ENCODE measurements at regions not wholly inside any gene's neighbourhood (a gene's known extent, or its start where the extent isn't known, plus 50 kb on each side); places are given as distances from the start of the nearest gene placed in this dataset.

GRCh38 chr13:73677048-73677601, 457.1 kb downstream of the KLF12 start:
- no peaks in the 10 kb centered on the region for H3K36me3 ChIP-seq
- no peaks in the 10 kb centered on the region for H3K27me3 ChIP-seq
- H3K9ac ChIP-seq (ENCODE audit: low read depth in 2 of 2, low read length in 2 of 2), result peak overlapping the region in 1 of 2 donors; percentile 7
- intact Hi-C loops (cut with DNase I), result loop anchor here (10.0 kb wide), 1 partner anchor 272 kb away; no protein-coding TSS in a partner anchor
- H3K4me1 ChIP-seq, result no peaks in the 10 kb centered on the region
- H3K4me3 ChIP-seq, result no peak overlapping the region
- H3K9me3 ChIP-seq, result no peaks in the 10 kb centered on the region
- peak overlapping the region; percentile 81 for H3K27ac ChIP-seq
- peak; percentile 67 for DNase-seq
- no peak for TF ChIP-seq CTCF (IDR thresholded peaks at IDR 0.05)

- peak; percentile 56 for DNase-seq
- Histone ChIP-seq H3K4me1 (no peaks in the 10 kb centered on the region), H3K4me3 (no peak overlapping the region), H3K36me3 (no peaks in the 10 kb centered on the region), H3K9ac (ENCODE audit: low read depth in 2 of 2, low read length in 2 of 2) (peak overlapping the region in 1 of 2 donors; percentile 7), H3K27ac (peak overlapping the region; percentile 81), H3K9me3 (no peaks in the 10 kb centered on the region), H3K27me3 (no peaks in the 10 kb centered on the region)
- TF ChIP-seq CTCF (IDR thresholded peaks at IDR 0.05), result no peak
- intact Hi-C loops (cut with DNase I), result loop anchor here (10.0 kb wide), 1 partner anchor 272 kb away; no protein-coding TSS in a partner anchor
These were observed 457.6 kb downstream of the KLF12 start for GRCh38 chr13:73676550-73677047.

GRCh38 chr13:73675821-73676220, 458.4 kb downstream of the KLF12 start:
- no peaks in the 10 kb centered on the region for H3K27me3 ChIP-seq
- H3K9ac ChIP-seq (ENCODE audit: low read depth in 2 of 2, low read length in 2 of 2), result peak overlapping the region in 1 of 2 donors; percentile 52
- intact Hi-C loops (cut with DNase I), result loop anchor here (10.0 kb wide), 1 partner anchor 271 kb away; no protein-coding TSS in a partner anchor
- no peak for DNase-seq
- H3K36me3 ChIP-seq, result no peaks in the 10 kb centered on the region
- no peak overlapping the region for H3K4me3 ChIP-seq
- TF ChIP-seq CTCF (IDR thresholded peaks at IDR 0.05), result no peak
- no peaks in the 10 kb centered on the region for H3K9me3 ChIP-seq
- H3K27ac ChIP-seq, result peak overlapping the region; percentile 81
- no peaks in the 10 kb centered on the region for H3K4me1 ChIP-seq

- intact Hi-C loops (cut with DNase I), result loop anchor here (10.0 kb wide), 1 partner anchor 270 kb away; no protein-coding TSS in a partner anchor
- TF ChIP-seq CTCF (IDR thresholded peaks at IDR 0.05), result no peak
- Histone ChIP-seq H3K4me1 (no peaks in the 10 kb centered on the region), H3K9ac (ENCODE audit: low read depth in 2 of 2, low read length in 2 of 2) (no peak overlapping the region), H3K4me3 (no peak overlapping the region), H3K27me3 (no peaks in the 10 kb centered on the region), H3K27ac (peak overlapping the region; percentile 81), H3K36me3 (no peaks in the 10 kb centered on the region), H3K9me3 (no peaks in the 10 kb centered on the region)
- DNase-seq, result no peak
These were observed 459.6 kb downstream of the KLF12 start for GRCh38 chr13:73674570-73674969.

- H3K27me3 ChIP-seq, result no peaks in the 10 kb centered on the region
- H3K9ac ChIP-seq (ENCODE audit: low read depth in 2 of 2, low read length in 2 of 2), result no peak overlapping the region
- no peaks in the 10 kb centered on the region for H3K4me1 ChIP-seq
- intact Hi-C loops (cut with DNase I), result loop anchor here (10.0 kb wide), 1 partner anchor 269 kb away; no protein-coding TSS in a partner anchor
- no peaks in the 10 kb centered on the region for H3K36me3 ChIP-seq
- DNase-seq, result no peak
- peak overlapping the region; percentile 81 for H3K27ac ChIP-seq
- no peak overlapping the region for H3K4me3 ChIP-seq
- TF ChIP-seq CTCF (IDR thresholded peaks at IDR 0.05), result no peak
- H3K9me3 ChIP-seq, result no peaks in the 10 kb centered on the region
These were observed 460.3 kb downstream of the KLF12 start for GRCh38 chr13:73673931-73674330.

All from colonic mucosa (tissue), 4 donors.